NT2/D1 (cell line): ENCODE measurements at regions not wholly inside any gene's neighbourhood (a gene's known extent, or its start where the extent isn't known, plus 50 kb on each side); places are given as distances from the start of the nearest gene placed in this dataset.

Experiments used
- DNase-seq: peaks from one replicate; pipeline ENCODE4 v3.0.0-alpha.2; 2011; ENCODE audit warnings: low read depth, low spot score
- H3K27me3 ChIP-seq: 2 replicates; pipeline ENCODE4 v1.6.0; 2011; ENCODE audit warnings: mild to moderate bottlenecking; ENCODE audit not compliant: insufficient read length, insufficient read depth
- H3K36me3 ChIP-seq: 2 replicates; pipeline ENCODE4 v1.6.1; 2011; ENCODE audit warnings: mild to moderate bottlenecking, low read length, mixed read lengths; ENCODE audit not compliant: insufficient read depth, insufficient read length
- H3K4me1 ChIP-seq: 2 replicates; pipeline ENCODE4 v1.5.1; 2011; ENCODE audit not compliant: insufficient read depth, insufficient read length
- H3K4me3 ChIP-seq: 2 replicates; pipeline ENCODE4 v1.5.1; 2011; ENCODE audit warnings: low read depth; ENCODE audit not compliant: insufficient read length
- H3K9ac ChIP-seq: 2 replicates; pipeline ENCODE4 v1.6.0; 2011; ENCODE audit warnings: low read depth; ENCODE audit not compliant: insufficient read length
- H3K9me3 ChIP-seq: 2 replicates; pipeline ENCODE4 v1.5.1; 2011; ENCODE audit warnings: mild to moderate bottlenecking, low read length; ENCODE audit not compliant: insufficient read depth
- SUZ12 ChIP-seq: IDR thresholded peaks from 2 replicates; pipeline ENCODE4 v1.6.1; 2011; ENCODE audit not compliant: insufficient read length, insufficient read depth; ENCODE audit errors: extremely low read depth
- YY1 ChIP-seq: IDR thresholded peaks from 2 replicates; pipeline ENCODE4 v1.6.1; 2011; ENCODE audit not compliant: insufficient read length, insufficient read depth
- ZNF274 ChIP-seq: IDR thresholded peaks from 2 replicates; pipeline ENCODE4 v1.6.1; 2011; ENCODE audit warnings: mild to moderate bottlenecking, low read depth, low read length

- H3K36me3 ChIP-seq, result no peaks in the 10 kb centered on the region
- TF ChIP-seq YY1 (no peak), SUZ12 (no peak), ZNF274 (no peak)
- DNase-seq, result no peak
- H3K9ac ChIP-seq, result no peak overlapping the region
- no peaks in the 10 kb centered on the region for H3K27me3 ChIP-seq
- H3K9me3 ChIP-seq, result no peaks in the 10 kb centered on the region
- peaks cover 4% of the 10 kb centered on the region for H3K4me1 ChIP-seq
- no peak overlapping the region for H3K4me3 ChIP-seq
Observed at GRCh38 chr17:5826384-5826783, 242.1 kb upstream of the NLRP1 start.

GRCh38 chr17:5830921-5831320 lies 239.3 kb upstream of the WSCD1 start:
- H3K4me3 ChIP-seq, result no peak overlapping the region
- TF ChIP-seq YY1, result no peak
- H3K4me1 ChIP-seq, result peaks cover under 1% of the 10 kb centered on the region
- H3K27me3 ChIP-seq, result no peaks in the 10 kb centered on the region
- H3K9me3 ChIP-seq, result no peaks in the 10 kb centered on the region
- H3K9ac ChIP-seq, result no peak overlapping the region
- H3K36me3 ChIP-seq, result no peaks in the 10 kb centered on the region
- no peak for DNase-seq

GRCh38 chr17:5832886-5833285 lies 237.3 kb upstream of the WSCD1 start:
- H3K4me3 ChIP-seq, result no peak overlapping the region
- no peak for TF ChIP-seq ZNF274
- TF ChIP-seq YY1, result no peak
- TF ChIP-seq SUZ12, result no peak
- no peaks in the 10 kb centered on the region for H3K9me3 ChIP-seq
- no peaks in the 10 kb centered on the region for H3K4me1 ChIP-seq
- H3K27me3 ChIP-seq, result no peaks in the 10 kb centered on the region
- no peak for DNase-seq
- no peaks in the 10 kb centered on the region for H3K36me3 ChIP-seq
- no peak overlapping the region for H3K9ac ChIP-seq

- no peaks in the 10 kb centered on the region for H3K9me3 ChIP-seq
- no peak for TF ChIP-seq ZNF274
- TF ChIP-seq YY1, result no peak
- TF ChIP-seq SUZ12, result no peak
- no peaks in the 10 kb centered on the region for H3K27me3 ChIP-seq
- H3K9ac ChIP-seq, result no peak overlapping the region
- DNase-seq, result no peak
- H3K4me1 ChIP-seq, result peaks cover 3% of the 10 kb centered on the region
- H3K4me3 ChIP-seq, result no peak overlapping the region
- H3K36me3 ChIP-seq, result no peaks in the 10 kb centered on the region
Observed at GRCh38 chr17:5837055-5837491, 233.1 kb upstream of the WSCD1 start.

GRCh38 chr17:5838661-5839300 lies 231.4 kb upstream of the WSCD1 start:
- Histone ChIP-seq H3K36me3 (no peaks in the 10 kb centered on the region), H3K4me3 (no peak overlapping the region), H3K4me1 (peaks cover 3% of the 10 kb centered on the region), H3K9ac (no peak overlapping the region), H3K27me3 (no peaks in the 10 kb centered on the region), H3K9me3 (no peaks in the 10 kb centered on the region)
- no peak for TF ChIP-seq SUZ12
- TF ChIP-seq ZNF274, result no peak
- TF ChIP-seq YY1, result no peak
- no peak for DNase-seq

GRCh38 chr17:5840811-5841446 lies 229.2 kb upstream of the WSCD1 start:
- Histone ChIP-seq H3K27me3 (no peaks in the 10 kb centered on the region), H3K4me3 (no peak overlapping the region), H3K9me3 (no peaks in the 10 kb centered on the region), H3K4me1 (peaks cover 3% of the 10 kb centered on the region), H3K9ac (no peak overlapping the region), H3K36me3 (no peaks in the 10 kb centered on the region)
- TF ChIP-seq YY1, result no peak
- TF ChIP-seq ZNF274, result no peak
- no peak for DNase-seq

GRCh38 chr17:5841862-5842261 lies 228.3 kb upstream of the WSCD1 start:
- no peak overlapping the region for H3K4me3 ChIP-seq

More at GRCh38 chr17:5841862-5842261, 228.3 kb upstream of the WSCD1 start:
- H3K4me1 ChIP-seq, result peaks cover 3% of the 10 kb centered on the region
- no peak for TF ChIP-seq SUZ12
- no peak for TF ChIP-seq YY1
- no peak for TF ChIP-seq ZNF274
- no peaks in the 10 kb centered on the region for H3K27me3 ChIP-seq
- H3K9ac ChIP-seq, result no peak overlapping the region
- DNase-seq, result no peak
- no peaks in the 10 kb centered on the region for H3K36me3 ChIP-seq
- H3K9me3 ChIP-seq, result no peaks in the 10 kb centered on the region
